B cell (primary cell): ENCODE measurements at regions not wholly inside any gene's neighbourhood (a gene's known extent, or its start where the extent isn't known, plus 50 kb on each side); places are given as distances from the start of the nearest gene placed in this dataset.

Experiments
- EZH2 ChIP-seq: IDR thresholded peaks from 2 replicates; pipeline ENCODE4 v1.6.1; 2012; ENCODE audit warnings: borderline replicate concordance, low read depth, mild to moderate bottlenecking, moderate library complexity, low read length; ENCODE audit not compliant: insufficient read depth, poor library complexity, severe bottlenecking
- TF ChIP-seq, protein P1 (sequence below): fragments of 200-600 bp; IDR thresholded peaks from one replicate; pipeline ENCODE4 v1.8.0; 2022; ENCODE audit warnings: antibody characterized with exemption, mild to moderate bottlenecking

DNA sequence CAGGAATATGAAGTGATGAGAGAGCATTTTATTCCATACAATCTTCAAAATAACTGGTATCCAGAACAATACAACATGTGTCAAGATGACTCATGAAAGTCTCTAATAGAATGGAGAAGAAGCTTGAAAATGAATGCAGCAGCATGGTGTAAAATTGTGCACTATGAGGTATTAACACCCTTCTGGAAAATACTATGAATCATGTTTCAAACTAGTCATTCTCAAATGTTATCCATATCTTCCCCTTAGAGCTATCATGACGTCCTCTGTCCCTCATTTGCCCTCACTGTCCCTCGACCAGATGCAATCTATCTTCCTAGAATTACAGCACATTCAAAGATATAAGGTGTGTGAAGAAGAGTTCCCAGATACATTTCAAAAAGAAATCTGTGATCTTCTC lies 198.2 kb downstream of the NECTIN3 start:
- TF ChIP-seq, protein P1, sequence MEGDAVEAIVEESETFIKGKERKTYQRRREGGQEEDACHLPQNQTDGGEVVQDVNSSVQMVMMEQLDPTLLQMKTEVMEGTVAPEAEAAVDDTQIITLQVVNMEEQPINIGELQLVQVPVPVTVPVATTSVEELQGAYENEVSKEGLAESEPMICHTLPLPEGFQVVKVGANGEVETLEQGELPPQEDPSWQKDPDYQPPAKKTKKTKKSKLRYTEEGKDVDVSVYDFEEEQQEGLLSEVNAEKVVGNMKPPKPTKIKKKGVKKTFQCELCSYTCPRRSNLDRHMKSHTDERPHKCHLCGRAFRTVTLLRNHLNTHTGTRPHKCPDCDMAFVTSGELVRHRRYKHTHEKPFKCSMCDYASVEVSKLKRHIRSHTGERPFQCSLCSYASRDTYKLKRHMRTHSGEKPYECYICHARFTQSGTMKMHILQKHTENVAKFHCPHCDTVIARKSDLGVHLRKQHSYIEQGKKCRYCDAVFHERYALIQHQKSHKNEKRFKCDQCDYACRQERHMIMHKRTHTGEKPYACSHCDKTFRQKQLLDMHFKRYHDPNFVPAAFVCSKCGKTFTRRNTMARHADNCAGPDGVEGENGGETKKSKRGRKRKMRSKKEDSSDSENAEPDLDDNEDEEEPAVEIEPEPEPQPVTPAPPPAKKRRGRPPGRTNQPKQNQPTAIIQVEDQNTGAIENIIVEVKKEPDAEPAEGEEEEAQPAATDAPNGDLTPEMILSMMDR, result no peak
- no peak for TF ChIP-seq EZH2
